Fibroblast of the conjunctiva (primary cell): ENCODE measurements at regions not wholly inside any gene's neighbourhood (a gene's known extent, or its start where the extent isn't known, plus 50 kb on each side); places are given as distances from the start of the nearest gene placed in this dataset.
"Not testable (repeated sequence)": the region's sequence is repeated elsewhere in the genome, so short reads cannot be mapped to it uniquely, and the experiment has no call there.

Experiments used
- DNase-seq: peaks from one replicate; pipeline ENCODE4 v3.0.0-alpha.2; 2010; ENCODE audit warnings: low read depth

DNA sequence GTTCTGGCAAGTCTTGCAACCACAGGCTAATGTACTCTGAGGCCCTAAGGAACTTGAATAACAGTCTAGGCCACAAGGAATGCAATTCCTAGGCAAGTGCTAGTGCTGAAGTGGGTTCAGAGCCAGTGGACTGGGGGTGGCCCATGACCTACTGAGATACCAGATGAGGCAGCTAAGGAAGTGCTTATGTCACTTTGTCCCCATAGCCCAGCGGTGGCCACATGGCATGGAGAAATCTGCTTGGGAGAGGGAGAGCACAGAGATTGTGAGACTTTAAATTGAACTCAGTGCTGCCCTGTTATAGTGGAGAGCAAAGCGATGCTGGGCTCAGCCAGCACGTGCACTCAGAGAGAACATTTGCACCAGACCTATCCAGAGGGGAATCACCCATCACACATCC, 629.5 kb downstream of the JRKL start:
- DNase-seq = no peak

DNA sequence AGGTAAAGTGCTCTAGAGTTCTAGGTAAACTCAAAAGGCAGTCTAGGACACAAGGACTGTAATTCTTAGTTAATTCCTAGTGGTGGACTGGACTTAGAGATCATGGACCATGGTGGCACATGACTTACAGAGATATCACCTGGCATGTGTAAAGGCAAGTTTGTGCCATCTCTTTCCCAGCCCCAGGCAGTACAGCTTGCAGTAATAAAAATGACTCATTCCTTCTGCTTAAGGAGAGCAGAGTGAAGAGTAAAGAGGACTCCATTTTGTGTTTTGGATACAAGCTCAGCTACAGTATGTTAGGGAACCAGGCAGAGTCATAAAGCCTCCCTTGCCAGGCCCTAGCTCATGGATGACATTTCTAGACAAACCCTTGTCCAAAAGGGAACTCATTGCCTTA, 629.9 kb downstream of the JRKL start:
- DNase-seq = no peak

DNA sequence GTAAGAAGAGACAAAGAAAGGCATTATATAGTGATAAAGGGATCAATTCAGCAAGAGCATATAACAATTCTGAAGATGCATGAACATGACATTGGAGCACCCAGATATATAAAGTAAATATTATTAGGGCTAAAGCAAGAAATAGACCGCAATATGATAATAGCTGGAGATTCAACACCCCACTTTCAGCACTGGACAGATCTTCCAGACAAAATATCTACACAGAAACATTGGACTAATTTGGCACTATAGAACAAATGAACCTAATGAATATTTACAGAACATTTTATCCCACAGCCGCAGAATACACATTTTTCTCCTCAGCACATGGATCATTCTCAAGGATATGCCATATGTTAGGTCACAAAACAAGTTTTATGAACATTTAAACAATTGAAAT, 633.1 kb downstream of the JRKL start:
- DNase-seq = no peak

DNA sequence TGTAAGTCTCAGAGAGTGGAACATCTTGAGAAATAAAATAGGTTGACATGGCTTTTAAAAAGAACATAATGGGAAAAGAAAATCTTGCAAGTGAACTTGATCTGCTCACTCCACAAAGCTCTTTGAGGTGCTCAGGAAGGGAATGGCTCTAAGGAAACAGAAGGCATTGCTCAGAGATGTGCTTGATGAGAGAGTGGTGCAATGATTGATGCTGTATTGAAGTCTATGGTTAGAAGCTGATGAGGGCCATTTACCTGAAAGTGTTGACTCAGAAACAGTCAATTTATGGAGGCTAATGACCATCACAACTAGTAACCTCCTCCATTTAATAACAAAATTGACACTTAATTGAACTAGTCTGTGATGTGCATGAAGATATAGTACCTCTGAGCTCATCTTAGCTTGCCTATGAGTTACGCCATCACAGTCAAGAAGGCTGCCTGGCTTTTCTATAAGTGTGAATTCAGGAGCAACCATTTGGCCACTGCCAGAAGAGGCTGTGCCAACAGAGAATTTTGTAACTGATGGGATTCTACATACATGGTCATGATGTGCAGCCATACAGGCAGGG, 639.1 kb downstream of the JRKL start:
- DNase-seq = no peak

DNA sequence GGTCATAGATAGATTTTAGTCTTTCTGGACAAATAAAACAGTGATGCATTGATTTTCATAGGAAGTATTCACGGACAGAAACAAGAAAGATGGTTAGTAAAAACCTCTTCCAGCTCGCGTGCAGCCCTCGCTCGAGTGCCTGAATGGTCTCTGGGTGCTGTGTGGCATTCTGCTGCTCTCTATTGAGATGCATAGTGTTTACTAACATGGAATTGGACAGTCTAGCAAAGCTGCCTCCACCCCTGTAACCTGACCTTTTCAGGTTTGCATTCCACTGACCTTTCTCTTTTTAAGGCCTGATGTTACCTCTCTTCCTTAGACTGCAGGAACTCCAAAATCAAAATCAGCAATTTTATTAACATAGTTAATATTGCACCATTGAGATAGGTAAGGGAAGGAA, 643.4 kb downstream of the JRKL start:
- DNase-seq = no peak

DNA sequence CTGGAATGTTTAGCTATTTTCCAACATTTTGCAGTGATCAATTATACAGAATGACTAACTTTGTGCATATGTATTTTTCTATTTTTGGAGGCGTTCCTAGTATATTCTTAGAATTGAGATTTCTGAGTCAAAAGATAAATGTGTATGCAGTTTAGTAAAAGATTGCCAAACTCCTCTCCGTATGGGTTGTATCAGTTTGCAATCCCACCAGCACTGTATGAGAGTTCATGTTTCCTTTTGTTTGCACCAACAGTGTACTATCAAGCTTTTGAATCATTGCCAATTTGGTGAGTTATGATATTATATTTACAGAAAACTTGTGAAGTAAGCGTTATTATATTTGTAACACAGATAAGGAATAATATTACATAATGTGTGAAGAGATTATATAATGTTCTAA, 658.7 kb downstream of the JRKL start:
- DNase-seq = no peak

DNA sequence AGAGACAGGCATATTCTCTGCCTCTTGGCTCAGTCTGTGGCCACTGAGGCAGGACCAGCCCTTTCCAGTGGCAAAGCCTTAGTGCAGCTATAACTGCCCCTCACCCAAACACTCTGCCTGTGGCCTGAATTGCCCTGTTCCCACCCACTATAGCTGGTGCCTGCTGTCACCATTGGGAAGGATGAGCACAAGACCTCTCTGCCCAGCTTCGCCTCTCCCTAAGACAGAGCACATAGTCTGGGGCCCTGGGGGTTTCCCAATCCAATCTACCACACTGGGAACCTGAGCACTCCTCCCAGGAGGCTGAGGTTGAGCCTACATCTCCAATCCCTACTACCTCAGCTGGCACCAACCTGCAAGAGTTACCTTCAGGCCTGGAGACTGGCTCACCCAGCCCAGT, 670.4 kb downstream of the JRKL start:
- no peak for DNase-seq

DNA sequence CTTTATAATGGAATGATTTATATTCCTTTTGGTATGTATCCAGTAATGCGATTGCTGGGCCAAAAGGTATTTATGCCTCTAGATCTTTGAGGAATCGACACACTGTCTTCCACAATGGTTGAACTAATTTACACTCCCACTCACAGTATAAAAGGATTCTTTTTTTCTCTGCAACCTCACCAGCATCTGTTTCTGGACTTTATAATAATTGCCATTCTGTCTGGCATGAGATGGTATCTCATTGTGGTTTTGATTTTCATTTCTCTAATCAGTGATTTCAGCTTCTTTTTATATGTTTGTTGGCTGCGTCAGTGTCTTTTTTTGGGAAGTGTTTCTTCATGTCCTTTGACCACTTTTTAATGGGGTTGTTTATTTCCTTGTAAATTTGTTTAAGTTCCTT, 679.3 kb downstream of the JRKL start:
- DNase-seq = no peak

DNA sequence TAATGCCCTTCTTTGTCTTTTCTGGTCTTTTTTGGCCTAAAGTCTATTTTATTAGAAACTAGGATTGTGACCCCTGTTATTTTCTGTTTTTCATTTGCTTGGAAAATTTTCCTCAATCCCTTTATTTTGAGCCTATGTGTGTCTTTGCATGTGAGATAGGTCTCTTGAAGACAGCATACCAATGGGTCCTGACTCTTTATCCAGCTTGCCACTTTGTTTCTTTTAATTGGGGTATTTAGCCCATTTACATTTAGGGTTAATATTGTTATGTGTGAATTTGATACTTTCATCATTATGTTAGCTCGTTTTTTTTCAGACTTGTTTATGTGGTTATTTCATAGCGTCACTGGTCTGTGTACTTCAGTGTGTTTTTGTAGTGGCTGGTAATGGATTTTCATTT, 682.6 kb downstream of the JRKL start:
- no peak for DNase-seq

DNA sequence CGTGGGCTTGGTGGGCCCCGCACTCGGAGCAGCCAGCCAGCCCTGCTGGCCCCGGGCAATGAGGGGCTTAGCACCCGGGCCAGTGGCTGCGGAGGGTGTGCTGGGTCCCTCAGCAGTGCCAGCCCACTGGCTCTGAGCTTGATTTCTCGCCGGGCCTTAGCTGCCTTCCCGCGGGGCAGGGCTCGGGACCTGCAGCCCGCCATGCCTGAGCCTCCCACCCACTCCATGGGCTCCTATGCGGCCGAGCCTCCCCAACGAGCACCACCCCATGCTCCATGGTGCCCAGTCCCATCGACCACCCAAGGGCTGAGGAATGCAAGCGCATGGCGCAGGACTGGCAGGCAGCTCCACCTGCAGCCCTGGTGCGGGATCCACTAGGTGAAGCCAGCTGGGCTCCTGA, 686.9 kb downstream of the JRKL start:
- not testable (repeated sequence) for DNase-seq

DNA sequence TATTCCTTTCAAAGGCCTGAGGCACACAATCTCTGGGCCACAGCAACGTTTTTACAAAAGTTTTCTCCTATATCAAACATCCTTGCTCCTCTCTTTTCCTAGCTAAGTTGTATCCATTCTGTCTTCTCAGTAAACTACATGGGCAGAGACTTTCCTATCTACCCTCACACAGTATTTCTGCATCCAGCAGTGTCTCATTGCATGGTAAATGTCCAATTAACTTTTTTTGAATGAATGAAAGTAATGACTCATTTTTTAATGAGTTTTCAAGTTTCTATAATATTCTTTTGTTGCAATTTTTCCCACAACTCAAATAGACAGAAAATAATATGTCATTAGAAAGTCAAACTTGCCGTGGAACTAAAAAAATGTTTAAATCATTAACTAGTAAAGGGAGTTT, 688.6 kb downstream of the JRKL start:
- DNase-seq = no peak

DNA sequence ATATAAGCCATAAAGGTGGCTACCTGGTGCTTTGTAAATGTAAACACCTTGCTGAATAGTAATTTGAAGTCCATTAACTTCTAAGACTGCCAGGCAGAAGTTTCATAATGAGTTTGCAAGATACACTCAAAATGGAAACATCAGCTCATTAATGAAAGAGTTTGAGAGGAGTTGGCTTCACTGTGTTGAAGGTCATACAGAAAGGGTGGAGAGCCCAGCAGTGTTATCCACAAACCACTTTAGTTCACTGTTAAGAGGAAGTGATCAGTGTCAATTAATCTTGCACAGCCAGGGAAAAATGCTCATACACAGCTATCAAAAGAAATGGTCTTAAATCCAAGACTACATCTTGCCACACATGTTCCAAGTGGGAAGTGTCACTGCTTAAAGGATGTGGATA, 689.4 kb downstream of the JRKL start:
- no peak for DNase-seq

DNA sequence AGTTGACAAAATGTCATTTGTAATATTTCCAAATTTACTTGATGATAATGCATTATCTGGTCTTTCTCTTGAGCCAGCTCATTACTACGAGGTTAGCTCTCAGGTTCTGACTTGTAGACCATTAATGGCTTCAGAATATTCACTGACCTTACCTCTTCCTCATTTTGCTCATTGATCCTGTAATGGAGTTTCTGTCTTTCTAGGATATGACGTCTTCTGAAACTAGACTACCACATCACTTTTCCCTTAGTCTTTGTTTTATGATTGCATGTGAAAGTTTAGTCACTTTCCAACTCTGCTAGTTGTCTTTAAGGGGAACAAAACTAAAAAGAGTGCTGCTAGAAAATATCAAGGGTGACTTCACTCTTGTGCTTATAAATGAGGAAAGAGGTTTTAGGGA, 697.6 kb downstream of the JRKL start:
- DNase-seq = no peak

DNA sequence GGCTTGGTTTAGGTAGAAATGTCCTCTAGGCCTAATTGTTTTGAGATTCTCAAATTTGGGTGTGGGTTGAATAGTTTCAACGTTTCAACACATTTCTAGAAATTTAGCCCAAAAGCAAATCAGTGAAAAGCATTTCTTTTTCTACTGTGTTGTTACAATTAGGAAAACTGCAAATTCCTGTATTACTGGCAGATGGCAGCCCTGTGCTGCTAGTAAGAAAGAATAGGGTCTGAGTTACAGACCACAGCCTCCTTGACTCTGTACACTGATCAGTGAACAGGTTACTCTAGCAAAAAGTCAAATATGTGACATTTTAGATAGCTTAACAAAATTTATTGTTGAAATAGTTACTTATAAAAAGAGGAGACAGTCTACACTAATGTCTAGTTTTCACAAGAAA, 703.0 kb downstream of the JRKL start:
- DNase-seq = no peak

DNA sequence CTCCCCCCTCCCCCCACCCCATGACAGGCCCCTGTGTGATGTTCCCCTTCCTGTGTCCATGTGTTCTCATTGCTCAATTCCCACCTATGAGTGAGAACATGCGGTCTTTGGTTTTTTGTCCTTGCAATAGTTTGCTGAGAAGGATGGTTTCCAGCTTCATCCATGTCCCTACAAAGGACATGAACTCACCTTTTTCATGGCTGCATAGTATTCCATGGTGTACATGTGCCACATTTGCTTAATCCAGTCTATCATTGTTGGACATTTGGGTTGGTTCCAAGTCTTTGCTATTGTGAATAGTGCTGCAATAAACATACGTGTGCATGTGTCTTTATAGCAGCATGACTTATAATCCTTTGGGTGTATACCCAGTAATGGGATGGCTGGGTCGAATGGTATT, 712.4 kb downstream of the JRKL start:
- not testable (repeated sequence) for DNase-seq

DNA sequence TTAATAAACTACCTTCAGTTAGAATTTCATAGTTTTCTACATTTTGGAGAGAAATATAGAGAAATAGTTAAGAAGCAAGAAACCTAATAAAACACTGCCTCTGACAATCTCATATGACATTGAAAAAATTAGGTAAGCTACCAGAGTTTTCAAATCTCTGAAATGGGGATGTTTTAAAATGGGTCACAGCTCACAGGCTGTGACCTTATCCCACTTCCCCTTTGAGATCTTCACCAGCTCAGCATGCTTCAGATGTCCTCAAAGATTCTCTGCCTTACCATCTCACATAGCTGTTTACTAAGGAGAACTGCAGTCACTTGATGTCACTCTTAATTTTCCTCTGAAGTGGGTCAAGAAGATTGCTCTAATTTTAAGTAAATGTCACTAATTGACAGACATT, 717.8 kb downstream of the JRKL start:
- no peak for DNase-seq

DNA sequence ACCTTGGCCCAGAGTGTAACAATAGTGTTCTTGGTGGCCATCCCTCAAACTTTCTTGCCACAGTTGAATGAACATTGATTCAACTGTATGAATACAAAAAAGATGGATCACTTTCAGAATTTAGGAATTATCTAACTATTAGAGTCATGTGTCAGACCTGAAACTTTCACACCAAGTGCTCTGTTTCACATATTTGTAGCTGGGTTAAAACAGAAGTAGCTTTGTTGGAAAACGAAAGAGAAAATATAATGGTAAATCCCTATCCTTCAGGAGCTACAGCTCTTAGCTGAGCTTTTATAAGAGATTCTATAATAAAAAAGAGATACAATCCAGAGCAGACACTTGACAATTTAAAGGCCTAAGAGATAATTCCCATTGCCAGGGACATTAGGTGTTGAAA, 719.3 kb downstream of the JRKL start:
- no peak for DNase-seq

DNA sequence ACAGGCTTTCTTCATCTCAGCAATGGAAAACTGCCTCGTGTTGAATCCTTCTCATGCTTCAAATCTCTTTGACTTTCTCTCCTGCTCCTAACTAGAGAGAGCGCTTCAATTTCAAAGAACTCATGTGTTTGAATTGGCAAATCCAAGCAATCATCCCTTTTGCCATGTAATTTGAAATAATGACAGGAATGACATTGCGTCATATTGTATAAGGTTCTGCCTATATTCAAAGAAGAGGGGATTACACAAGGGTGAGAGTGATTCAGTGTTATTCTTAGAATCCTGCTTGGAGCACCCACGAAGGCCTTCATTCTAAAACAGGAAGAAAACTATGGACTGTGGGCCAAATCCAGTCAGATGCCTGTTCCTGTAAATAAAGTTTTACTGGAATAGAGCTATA, 720.6 kb downstream of the JRKL start:
- no peak for DNase-seq

DNA sequence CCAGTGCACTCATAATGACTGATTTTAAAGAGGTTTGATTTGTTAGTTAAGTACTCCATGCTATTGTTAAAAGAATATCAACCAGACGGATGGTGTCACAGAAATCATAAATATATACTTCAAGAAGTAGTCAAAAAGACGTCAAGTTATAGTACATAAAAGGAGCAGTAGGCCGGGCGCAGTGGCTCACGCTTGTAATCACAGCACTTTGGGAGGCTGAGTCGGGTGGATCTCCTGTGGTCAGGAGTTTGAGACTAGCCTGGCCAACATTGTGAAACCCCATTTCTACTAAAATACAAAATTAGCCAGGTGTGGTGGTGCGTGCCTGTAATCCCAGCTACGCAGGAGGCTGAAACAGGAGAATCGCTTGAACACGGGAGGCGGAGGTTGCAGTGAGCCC, 721.7 kb downstream of the JRKL start:
- no peak for DNase-seq

DNA sequence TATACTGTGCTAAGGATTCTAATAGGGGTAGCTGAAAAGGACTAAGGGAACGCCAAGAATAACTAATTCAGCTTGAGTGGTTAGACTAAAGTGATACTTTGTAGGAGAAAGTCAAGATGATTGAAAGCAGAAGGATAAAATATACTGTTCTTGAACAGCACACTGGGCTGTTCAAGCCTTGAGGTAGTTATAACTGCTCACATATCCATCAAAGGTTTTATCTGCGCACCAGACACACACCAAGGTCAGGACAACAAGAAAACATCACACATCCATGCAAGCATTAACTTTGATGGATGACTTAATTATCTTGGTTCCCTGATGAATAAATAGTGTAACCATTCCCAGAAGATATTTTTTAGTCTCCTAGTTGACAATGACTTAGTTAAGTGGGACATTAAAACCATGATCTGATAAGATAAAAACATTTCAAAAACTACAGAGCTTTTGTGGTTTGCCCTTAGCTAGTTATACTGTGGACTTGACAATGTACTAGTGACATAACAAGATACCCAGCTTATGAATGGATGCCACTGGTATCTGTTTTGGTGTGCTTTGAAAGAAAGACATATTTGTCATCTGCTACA, 728.9 kb downstream of the JRKL start:
- no peak for DNase-seq

DNA sequence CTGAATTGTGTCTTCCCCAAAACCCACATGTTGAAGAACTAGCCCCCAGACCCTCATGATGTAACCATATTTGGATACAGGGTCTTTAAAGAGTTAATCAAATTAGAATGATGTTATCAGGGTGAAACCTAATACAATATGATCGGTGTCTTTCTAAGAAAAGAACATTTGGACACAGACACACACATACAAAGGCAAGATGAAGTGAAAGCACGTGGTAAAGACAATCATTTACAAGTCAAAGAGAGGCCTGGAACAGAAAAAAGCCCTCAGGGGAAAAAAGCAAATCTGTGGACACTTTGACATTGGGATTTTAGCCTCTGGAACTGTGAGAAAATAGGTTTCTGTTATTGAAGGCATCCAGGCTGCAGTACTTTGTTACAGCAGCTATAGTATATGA, 733.4 kb downstream of the JRKL start:
- no peak for DNase-seq

DNA sequence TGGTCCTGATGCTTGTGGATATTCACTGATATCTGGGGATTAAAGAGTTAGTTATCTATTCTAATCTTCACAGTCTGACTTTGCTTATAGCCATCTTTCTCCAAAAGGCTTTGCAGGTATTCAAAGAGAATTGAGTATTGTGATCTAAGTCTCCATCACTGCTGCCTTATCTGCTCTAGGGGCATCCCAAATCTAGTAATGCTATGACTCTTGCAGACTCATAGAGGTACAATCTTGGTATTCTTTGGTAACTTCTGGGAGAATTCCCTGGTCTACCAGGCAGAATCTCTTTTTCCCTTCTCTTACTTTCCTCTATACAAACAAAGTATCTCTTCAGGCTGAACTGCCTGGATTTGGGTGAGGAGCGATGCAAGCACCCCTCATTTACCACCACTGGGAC, 746.3 kb downstream of the JRKL start:
- no peak for DNase-seq

DNA sequence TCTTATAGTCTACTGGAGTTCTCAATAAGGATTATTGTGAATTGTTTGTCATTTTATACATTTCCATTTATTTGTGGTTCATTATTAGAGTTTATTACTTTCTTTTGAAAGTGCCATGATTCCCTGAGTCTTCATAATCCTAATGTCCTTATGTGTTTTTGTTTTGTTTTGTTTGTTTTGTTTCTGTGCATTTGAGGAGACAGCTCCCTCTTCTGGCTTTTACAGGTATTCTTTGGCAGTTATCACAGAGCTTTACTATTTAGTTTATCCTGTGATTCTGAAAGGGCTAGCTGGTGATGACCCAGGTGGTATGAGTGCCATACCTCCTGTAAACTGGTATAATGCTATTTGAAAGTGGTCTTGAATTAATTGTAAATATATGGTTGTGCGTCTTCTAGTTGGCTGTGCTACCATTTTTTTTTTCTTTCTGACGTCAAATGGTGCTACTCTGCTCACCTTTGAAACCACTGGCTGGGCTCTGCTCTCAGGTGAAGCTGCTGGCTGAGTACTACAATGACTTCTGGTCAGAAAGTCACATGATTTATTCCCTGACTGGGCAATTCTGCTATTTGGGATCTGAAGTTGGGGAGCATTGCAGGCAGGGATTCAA, 751.2 kb downstream of the JRKL start:
- no peak for DNase-seq

DNA sequence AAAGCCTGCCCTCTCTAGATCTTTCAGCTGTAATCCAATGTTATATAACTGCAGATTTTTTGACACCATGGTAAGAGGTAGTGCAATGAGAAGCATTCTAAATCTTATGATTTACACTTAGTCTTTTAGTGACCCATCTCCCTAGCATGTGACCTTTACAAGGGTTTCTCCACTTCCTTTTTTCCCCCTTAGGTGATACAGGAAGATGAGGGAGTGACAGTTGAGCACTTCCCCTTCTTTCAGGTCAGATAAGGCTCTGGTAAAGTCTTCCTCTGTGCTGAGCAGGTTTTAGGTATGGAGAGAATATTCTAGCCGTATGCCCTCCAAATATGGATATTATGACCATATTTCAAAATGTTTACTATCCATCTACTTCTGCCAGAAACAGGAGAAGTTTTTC, 753.6 kb downstream of the JRKL start:
- no peak for DNase-seq
